Type B pancreatic cell (in vitro differentiated cells): ENCODE measurements at regions not wholly inside any gene's neighbourhood (a gene's known extent, or its start where the extent isn't known, plus 50 kb on each side); places are given as distances from the start of the nearest gene placed in this dataset.

Experiments
- DNase-seq: peaks from one replicate; pipeline ENCODE4 v3.0.0; 2021; ENCODE audit warnings: mixed read lengths; ENCODE audit not compliant: unreplicated experiment; ENCODE audit errors: extremely low spot score
- H3K27ac Mint-ChIP-seq: 2 replicates; pipeline ENCODE4 v1.8.0; 2021; ENCODE audit warnings: mild to moderate bottlenecking, mixed read lengths
- H3K27me3 Mint-ChIP-seq: 2 replicates; pipeline ENCODE4 v1.8.0; 2021; ENCODE audit warnings: mixed read lengths
- H3K36me3 Mint-ChIP-seq: 2 replicates; pipeline ENCODE4 v1.8.0; 2021; ENCODE audit warnings: mixed read lengths
- H3K4me1 Mint-ChIP-seq: one replicate; pipeline ENCODE4 v1.8.0; 2021; ENCODE audit warnings: mixed read lengths; ENCODE audit not compliant: unreplicated experiment
- H3K4me3 Mint-ChIP-seq: 2 replicates; pipeline ENCODE4 v1.8.0; 2021; ENCODE audit warnings: mild to moderate bottlenecking, mixed read lengths
- H3K9me3 Mint-ChIP-seq: 2 replicates; pipeline ENCODE4 v1.8.0; 2021; ENCODE audit warnings: mixed read lengths
- CTCF ChIP-seq: fragments of 200-600 bp; sonication (generic); conservative IDR thresholded peaks from 2 replicates; pipeline ENCODE4 v1.5.0; 2021; ENCODE audit warnings: antibody characterized with exemption, mild to moderate bottlenecking

DNA sequence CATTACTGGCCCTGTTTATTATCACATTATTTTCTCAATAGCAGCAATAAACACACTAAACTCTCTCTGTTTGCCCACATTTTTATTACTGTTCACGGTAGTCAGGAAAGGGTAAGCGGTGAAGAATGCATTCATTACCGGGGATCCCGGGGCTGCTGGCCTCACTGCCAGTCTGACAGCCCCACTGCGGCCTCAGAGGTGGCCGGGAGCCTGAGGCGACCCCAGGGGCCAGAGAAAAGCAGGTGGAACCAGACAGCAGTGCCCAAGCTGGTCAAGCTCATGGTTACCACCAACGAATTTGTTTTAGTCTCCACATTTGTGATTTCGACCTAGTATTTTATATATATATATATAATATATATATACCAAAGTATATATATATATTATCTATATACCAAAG is 127.7 kb downstream of the LRATD1 start:
- no peaks in the 10 kb centered on the region for H3K36me3 Mint-ChIP-seq
- no peaks in the 10 kb centered on the region for H3K4me1 Mint-ChIP-seq
- H3K27ac Mint-ChIP-seq, result no peak overlapping the region
- DNase-seq, result no peak
- no peak for TF ChIP-seq CTCF
- no peak overlapping the region for H3K4me3 Mint-ChIP-seq
- H3K27me3 Mint-ChIP-seq, result no peaks in the 10 kb centered on the region
- H3K9me3 Mint-ChIP-seq, result no peaks in the 10 kb centered on the region

GRCh38 chr2:14761118-14761517 is 128.6 kb downstream of the LRATD1 start:
- Mint-ChIP-seq H3K27ac (no peak overlapping the region), H3K4me1 (no peaks in the 10 kb centered on the region), H3K4me3 (no peak overlapping the region), H3K9me3 (no peaks in the 10 kb centered on the region), H3K27me3 (no peaks in the 10 kb centered on the region), H3K36me3 (no peaks in the 10 kb centered on the region)
- TF ChIP-seq CTCF, result no peak
- DNase-seq, result no peak

DNA sequence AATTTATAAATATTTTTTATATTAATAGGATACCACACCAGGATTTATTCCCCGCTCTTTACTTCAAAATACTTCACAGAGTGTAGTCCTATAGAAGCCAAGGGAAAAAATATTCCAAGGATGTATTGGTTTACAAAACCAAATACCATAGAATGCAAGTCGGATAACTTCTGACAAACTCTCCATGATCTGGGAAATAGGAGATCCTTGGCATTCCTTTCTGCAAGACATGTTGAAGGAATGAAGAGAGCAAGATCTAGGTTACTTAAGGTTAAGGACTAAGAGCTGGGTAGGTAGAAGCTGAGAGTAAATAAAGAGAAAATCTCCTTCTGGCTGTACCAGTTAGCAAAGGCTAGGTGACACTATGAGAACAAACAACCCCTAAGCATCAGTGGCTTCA is 141.2 kb downstream of the LRATD1 start:
- Mint-ChIP-seq H3K4me3 (no peak overlapping the region), H3K27me3 (peaks cover 4% of the 10 kb centered on the region), H3K27ac (no peak overlapping the region), H3K9me3 (no peaks in the 10 kb centered on the region), H3K4me1 (no peaks in the 10 kb centered on the region), H3K36me3 (no peaks in the 10 kb centered on the region)
- no peak for TF ChIP-seq CTCF
- DNase-seq, result no peak

- TF ChIP-seq CTCF, result no peak
- H3K27me3 Mint-ChIP-seq, result peaks cover 7% of the 10 kb centered on the region
- H3K4me1 Mint-ChIP-seq, result peaks cover 3% of the 10 kb centered on the region
- H3K36me3 Mint-ChIP-seq, result no peaks in the 10 kb centered on the region
- H3K27ac Mint-ChIP-seq, result no peak overlapping the region
- no peak for DNase-seq
- H3K4me3 Mint-ChIP-seq, result no peak overlapping the region
- no peaks in the 10 kb centered on the region for H3K9me3 Mint-ChIP-seq
Measured at GRCh38 chr2:14774436-14774968, 142.0 kb downstream of the LRATD1 start.

DNA sequence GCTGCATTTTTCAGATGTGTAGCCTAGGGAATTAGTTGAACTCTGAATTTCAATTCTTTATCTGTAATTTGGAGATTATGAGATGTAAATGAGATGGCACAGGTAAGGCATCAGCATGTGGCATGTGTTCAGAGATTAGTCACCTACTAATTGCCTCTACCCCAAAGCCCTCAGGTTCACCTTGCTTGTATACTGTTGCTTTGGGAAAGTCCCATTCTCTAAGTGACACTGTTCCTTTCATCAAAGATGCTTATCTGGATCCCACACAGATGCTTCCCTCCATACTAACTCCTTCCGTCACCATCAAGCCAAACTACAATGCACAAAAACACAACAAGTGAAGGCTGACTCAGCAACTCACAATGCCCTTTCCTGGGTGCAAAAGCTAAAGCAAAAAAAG is 143.7 kb downstream of the LRATD1 start:
- H3K4me1 Mint-ChIP-seq, result peaks cover 8% of the 10 kb centered on the region

More for the DNA sequence above, 143.7 kb downstream of the LRATD1 start:
- H3K27ac Mint-ChIP-seq, result no peak overlapping the region
- H3K36me3 Mint-ChIP-seq, result no peaks in the 10 kb centered on the region
- DNase-seq, result no peak
- no peak for TF ChIP-seq CTCF
- no peaks in the 10 kb centered on the region for H3K9me3 Mint-ChIP-seq
- no peak overlapping the region for H3K4me3 Mint-ChIP-seq
- peaks cover 4% of the 10 kb centered on the region for H3K27me3 Mint-ChIP-seq
